ENCODE measurements at regions not wholly inside any gene's neighbourhood (a gene's known extent, or its start where the extent isn't known, plus 50 kb on each side); places are given as distances from the start of the nearest gene placed in this dataset.

- no peak for DNase-seq
These were observed 2313.1 kb upstream of the AGA start for GRCh38 chr4:179755322-179755721.

- DNase-seq: no peak
These were observed 2315.4 kb upstream of the AGA start for GRCh38 chr4:179757641-179758040.

- DNase-seq: no peak
These were observed 2320.6 kb upstream of the AGA start for GRCh38 chr4:179762840-179763239.

GRCh38 chr4:179766938-179767337 lies 2324.7 kb upstream of the AGA start:
- no peak for DNase-seq

GRCh38 chr4:179768996-179769395 lies 2326.8 kb upstream of the AGA start:
- DNase-seq: no peak

GRCh38 chr4:179797738-179798137 lies 2355.5 kb upstream of the AGA start:
- no peak for DNase-seq

- no peak for DNase-seq
These were observed 2361.6 kb upstream of the AGA start for GRCh38 chr4:179803857-179804256.

GRCh38 chr4:179804440-179804839 lies 2362.2 kb upstream of the AGA start:
- no peak for DNase-seq

GRCh38 chr4:179817317-179817716 lies 2375.1 kb upstream of the AGA start:
- DNase-seq: no peak

GRCh38 chr4:179823342-179823741 lies 2381.1 kb upstream of the AGA start:
- DNase-seq: no peak

- DNase-seq: no peak
These were observed 2389.0 kb upstream of the AGA start for GRCh38 chr4:179831274-179831673.

GRCh38 chr4:179836179-179837075 lies 2394.2 kb upstream of the AGA start:
- no peak for DNase-seq

GRCh38 chr4:179843370-179843769 lies 2399.8 kb upstream of the TENM3 start:
- no peak for DNase-seq

- no peak for DNase-seq
These were observed 2387.7 kb upstream of the TENM3 start for GRCh38 chr4:179855469-179855868.

GRCh38 chr4:179858221-179858620 lies 2385.0 kb upstream of the TENM3 start:
- no peak for DNase-seq

GRCh38 chr4:179867300-179867878 lies 2375.8 kb upstream of the TENM3 start:
- DNase-seq: no peak

GRCh38 chr4:179871726-179872125 lies 2371.5 kb upstream of the TENM3 start:
- DNase-seq: no peak

- DNase-seq: no peak
These were observed 2370.4 kb upstream of the TENM3 start for GRCh38 chr4:179872755-179873154.

- no peak for DNase-seq
These were observed 2362.4 kb upstream of the TENM3 start for GRCh38 chr4:179880756-179881155.

- no peak for DNase-seq
These were observed 2349.0 kb upstream of the TENM3 start for GRCh38 chr4:179894066-179894778.

GRCh38 chr4:179919587-179919986 lies 2323.6 kb upstream of the TENM3 start:
- DNase-seq: no peak

GRCh38 chr4:179927473-179927872 lies 2315.7 kb upstream of the TENM3 start:
- no peak for DNase-seq

GRCh38 chr4:179941911-179942310 lies 2301.3 kb upstream of the TENM3 start:
- no peak for DNase-seq

- no peak for DNase-seq
These were observed 2266.4 kb upstream of the TENM3 start for GRCh38 chr4:179976777-179977176.

All from activated CD4-positive, alpha-beta T cell treated with anti-CD3 and anti-CD28 coated beads for 1 hour (primary cell).